HEK293 (cell line): ENCODE measurements at regions not wholly inside any gene's neighbourhood (a gene's known extent, or its start where the extent isn't known, plus 50 kb on each side); places are given as distances from the start of the nearest gene placed in this dataset.

Experiments used
- CTCF ChIA-PET: fragments of 350-600 bp; formaldehyde crosslinking; extraction: SDS; loops from one replicate; lab custom pipeline; 2021; ENCODE audit warnings: antibody characterized with exemption; lab: Yijun Ruan, JAX
- POLR2A ChIA-PET: fragments of 300-600 bp; formaldehyde crosslinking; extraction: SDS; loops from one replicate; lab custom pipeline; 2020; ENCODE audit warnings: antibody characterized with exemption, inconsistent platforms; lab: Yijun Ruan, JAX
- H3K27ac ChIP-seq: fragments of 200-500 bp; sonication (Bioruptor generic); 2 replicates; pipeline ENCODE4 v1.5.1; 2014; ENCODE audit warnings: low read depth, low read length, control low read depth, inconsistent platforms; ENCODE audit errors: extremely low read depth
- H3K36me3 ChIP-seq, 2 experiments: fragments of 200-500 bp in 1 of 2; sonication (Bioruptor generic) in 1 of 2; 1 replicate in 1 of 2; 2 replicates in 1 of 2; pipeline ENCODE4 v1.5.1; 2014 to 2017; ENCODE audit warnings: inconsistent platforms in 2 of 2, low read length in 2 of 2; ENCODE audit not compliant: control insufficient read depth in 2 of 2, insufficient read depth in 1 of 2
- H3K4me1 ChIP-seq: fragments of 200-500 bp; sonication (Bioruptor generic); 2 replicates; pipeline ENCODE4 v1.5.1; 2014; ENCODE audit warnings: mild to moderate bottlenecking, low read length, inconsistent platforms; ENCODE audit not compliant: control insufficient read depth, insufficient read depth
- H3K4me3 ChIP-seq: 2 replicates; pipeline ENCODE4 v1.5.1; 2011; ENCODE audit warnings: low read depth, mild to moderate bottlenecking, control low read depth, low read length, moderate library complexity
- H3K9me3 ChIP-seq: fragments of 200-500 bp; sonication (Bioruptor generic); 2 replicates; pipeline ENCODE4 v1.5.1; 2014; ENCODE audit warnings: low read depth, low read length, inconsistent platforms; ENCODE audit not compliant: control insufficient read depth, insufficient read depth
- FEZF1 ChIP-seq: fragments of 450-650 bp; formaldehyde crosslinking; IDR thresholded peaks from 2 replicates; pipeline ENCODE4 v1.5.1; 2016; ENCODE audit warnings: missing biosample characterization, missing genetic modification characterization
- GLI4 ChIP-seq: fragments of 450-650 bp; formaldehyde crosslinking; IDR thresholded peaks from 2 replicates; pipeline ENCODE4 v1.5.1; 2016; ENCODE audit warnings: missing biosample characterization, missing genetic modification characterization
- HOXD13 ChIP-seq: sonication (generic); formaldehyde crosslinking; IDR thresholded peaks from 2 replicates; pipeline ENCODE4 v1.8.0; 2022; ENCODE audit warnings: missing genetic modification reagents, borderline replicate concordance
- OSR2 ChIP-seq: fragments of 450-650 bp; formaldehyde crosslinking; IDR thresholded peaks from 2 replicates; pipeline ENCODE4 v1.5.1; 2016; ENCODE audit warnings: missing biosample characterization, missing genetic modification characterization
- PRDM6 ChIP-seq: fragments of 450-650 bp; formaldehyde crosslinking; IDR thresholded peaks from 2 replicates; pipeline ENCODE4 v1.5.1; 2017; ENCODE audit warnings: missing biosample characterization, missing genetic modification characterization
- TRIM28 ChIP-seq: IDR thresholded peaks from 2 replicates; pipeline ENCODE4 v1.6.1; 2011; ENCODE audit warnings: low read length, control low read depth, borderline replicate concordance
- ZBTB20 ChIP-seq: fragments of 450-650 bp; formaldehyde crosslinking; IDR thresholded peaks from 2 replicates; pipeline ENCODE4 v1.5.1; 2016; ENCODE audit warnings: missing biosample characterization, missing genetic modification characterization
- ZEB2 ChIP-seq: fragments of 450-650 bp; formaldehyde crosslinking; IDR thresholded peaks from 2 replicates; pipeline ENCODE4 v1.5.1; 2016; ENCODE audit warnings: missing biosample characterization, missing genetic modification characterization
- ZNF223 ChIP-seq: fragments of 450-650 bp; formaldehyde crosslinking; IDR thresholded peaks from 2 replicates; pipeline ENCODE4 v1.5.1; 2016; ENCODE audit warnings: missing biosample characterization, missing genetic modification characterization
- ZNF24 ChIP-seq: fragments of 450-650 bp; formaldehyde crosslinking; IDR thresholded peaks from 2 replicates; pipeline ENCODE4 v1.5.1; 2016; ENCODE audit warnings: missing biosample characterization, missing genetic modification characterization
- ZNF280D ChIP-seq: fragments of 450-650 bp; formaldehyde crosslinking; IDR thresholded peaks from 2 replicates; pipeline ENCODE4 v1.5.1; 2016; ENCODE audit warnings: missing biosample characterization, missing genetic modification characterization
- ZNF302 ChIP-seq: fragments of 450-650 bp; formaldehyde crosslinking; IDR thresholded peaks from 2 replicates; pipeline ENCODE4 v1.5.1; 2016; ENCODE audit warnings: missing biosample characterization, missing genetic modification characterization, low read depth
- ZNF488 ChIP-seq: fragments of 450-650 bp; formaldehyde crosslinking; IDR thresholded peaks from 2 replicates; pipeline ENCODE4 v1.5.1; 2016; ENCODE audit warnings: missing biosample characterization, missing genetic modification characterization
- ZNF510 ChIP-seq: fragments of 450-650 bp; formaldehyde crosslinking; IDR thresholded peaks from 2 replicates; pipeline ENCODE4 v1.5.1; 2018; ENCODE audit warnings: mild to moderate bottlenecking, missing genetic modification characterization, missing biosample characterization; ENCODE audit not compliant: insufficient replicate concordance
- ZNF555 ChIP-seq: fragments of 450-650 bp; formaldehyde crosslinking; conservative IDR thresholded peaks from 2 replicates; pipeline ENCODE4 v1.5.1; 2017; ENCODE audit warnings: missing biosample characterization, mild to moderate bottlenecking, missing genetic modification characterization, inconsistent platforms
- ZNF677 ChIP-seq: fragments of 450-650 bp; IDR thresholded peaks from 2 replicates; pipeline ENCODE4 v1.5.0; 2018; ENCODE audit warnings: missing biosample characterization, mild to moderate bottlenecking, missing genetic modification characterization, moderate library complexity
- ZNF776 ChIP-seq: fragments of 450-650 bp; formaldehyde crosslinking; IDR thresholded peaks from 2 replicates; pipeline ENCODE4 v1.5.0; 2017; ENCODE audit warnings: missing biosample characterization, missing genetic modification characterization, borderline replicate concordance
- ZXDB ChIP-seq: fragments of 450-650 bp; formaldehyde crosslinking; IDR thresholded peaks from 2 replicates; pipeline ENCODE4 v1.5.1; 2016; ENCODE audit warnings: missing biosample characterization, missing genetic modification characterization
- TF ChIP-seq, protein P1 (sequence below): fragments of 450-650 bp; formaldehyde crosslinking; IDR thresholded peaks from 2 replicates; pipeline ENCODE4 v1.5.1; 2017; ENCODE audit warnings: missing biosample characterization, missing genetic modification characterization

- TF ChIP-seq ZNF280D (tag by site-specific recombination) (no peak), ZBTB20 (tag by site-specific recombination) (peak; percentile 24; the same call in 1 of the 2 replicates)
- H3K36me3 ChIP-seq: no peaks in the 10 kb centered on the region
- H3K9me3 ChIP-seq: no peaks in the 10 kb centered on the region
- peaks cover 8% of the 10 kb centered on the region; the same call in 1 of the 2 replicates for H3K4me1 ChIP-seq
- no peak overlapping the region for H3K27ac ChIP-seq
- POLR2A ChIA-PET: no interaction called here
- CTCF ChIA-PET: interaction anchor here (0.7 kb wide), 2 partner anchors 125 to 386 kb away, joined by 3 to 4 read pairs; no protein-coding TSS in a partner anchor
- no peak overlapping the region for H3K4me3 ChIP-seq
These were observed 387.3 kb downstream of the NR2F1-AS1 start for GRCh38 chr5:93193431-93194347.

DNA sequence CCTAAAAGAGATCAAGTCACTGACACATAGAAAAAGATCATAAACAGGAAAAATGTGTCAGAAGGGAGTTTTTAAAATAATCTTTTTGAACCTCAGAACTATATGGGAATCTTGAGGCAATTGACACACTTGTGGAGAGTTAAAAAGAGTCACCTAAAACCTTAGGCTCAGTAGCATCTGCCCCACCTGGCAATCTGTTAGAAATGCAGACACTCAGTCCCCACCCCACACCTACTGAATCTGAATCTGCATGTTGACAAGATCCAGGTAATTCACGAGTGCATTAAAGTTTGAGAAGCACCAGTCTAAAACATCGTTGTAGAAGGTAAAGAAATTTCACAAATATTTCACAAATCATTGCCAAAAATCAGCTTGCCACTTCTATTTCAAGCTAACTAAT is 388.3 kb downstream of the NR2F1-AS1 start:
- Histone ChIP-seq H3K4me3 (no peak overlapping the region), H3K27ac (no peak overlapping the region), H3K9me3 (no peaks in the 10 kb centered on the region), H3K4me1 (peaks cover 8% of the 10 kb centered on the region; the same call in 1 of the 2 replicates), H3K36me3 (no peaks in the 10 kb centered on the region)
- TF ChIP-seq ZNF302 (no peak), GLI4 (tag by site-specific recombination) (no peak), ZNF488 (tag by site-specific recombination) (no peak), ZNF776 (no peak), ZNF677 (tag by site-specific recombination) (no peak), ZNF555 (tag by site-specific recombination) (no peak), ZNF510 (tag by site-specific recombination) (no peak), ZEB2 (tag by site-specific recombination) (no peak)
- TF ChIP-seq, protein P1, sequence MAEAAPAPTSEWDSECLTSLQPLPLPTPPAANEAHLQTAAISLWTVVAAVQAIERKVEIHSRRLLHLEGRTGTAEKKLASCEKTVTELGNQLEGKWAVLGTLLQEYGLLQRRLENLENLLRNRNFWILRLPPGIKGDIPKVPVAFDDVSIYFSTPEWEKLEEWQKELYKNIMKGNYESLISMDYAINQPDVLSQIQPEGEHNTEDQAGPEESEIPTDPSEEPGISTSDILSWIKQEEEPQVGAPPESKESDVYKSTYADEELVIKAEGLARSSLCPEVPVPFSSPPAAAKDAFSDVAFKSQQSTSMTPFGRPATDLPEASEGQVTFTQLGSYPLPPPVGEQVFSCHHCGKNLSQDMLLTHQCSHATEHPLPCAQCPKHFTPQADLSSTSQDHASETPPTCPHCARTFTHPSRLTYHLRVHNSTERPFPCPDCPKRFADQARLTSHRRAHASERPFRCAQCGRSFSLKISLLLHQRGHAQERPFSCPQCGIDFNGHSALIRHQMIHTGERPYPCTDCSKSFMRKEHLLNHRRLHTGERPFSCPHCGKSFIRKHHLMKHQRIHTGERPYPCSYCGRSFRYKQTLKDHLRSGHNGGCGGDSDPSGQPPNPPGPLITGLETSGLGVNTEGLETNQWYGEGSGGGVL (tag by site-specific recombination): no peak
- ChIA-PET POLR2A (no interaction called here), CTCF (interaction anchor here (0.7 kb wide), 1 partner anchor 387 kb away, joined by 3 read pairs; no protein-coding TSS in a partner anchor)

- 0 out of 2 replicates have a peak, but pooled peaks have one; percentile 52 for TF ChIP-seq HOXD13 (CRISPR knock-in tag)
- TF ChIP-seq ZXDB: 0 out of 2 replicates have a peak, but pooled peaks have one; percentile 24
- no peak for TF ChIP-seq ZNF24 (tag by site-specific recombination)
- peak; percentile 87 for TF ChIP-seq FEZF1 (tag by site-specific recombination)
- TF ChIP-seq PRDM6: 0 out of 2 replicates have a peak, but pooled peaks have one; percentile 22
- peak; percentile 19; the same call in 1 of the 2 replicates for TF ChIP-seq OSR2
- no peak for TF ChIP-seq ZNF223 (tag by site-specific recombination)
- peak; percentile 33; the same call in 1 of the 2 replicates for TF ChIP-seq TRIM28
- ChIA-PET CTCF (no interaction called here), POLR2A (interaction anchor here (0.6 kb wide), 1 partner anchor 258 kb away, joined by 8 read pairs; no protein-coding TSS in a partner anchor)
- H3K36me3 ChIP-seq: no peaks in the 10 kb centered on the region
- H3K9me3 ChIP-seq: no peaks in the 10 kb centered on the region
- peaks cover 8% of the 10 kb centered on the region; the same call in 1 of the 2 replicates for H3K4me1 ChIP-seq
- H3K4me3 ChIP-seq: no peak overlapping the region
- no peak overlapping the region for H3K27ac ChIP-seq
These were observed 388.9 kb downstream of the NR2F1-AS1 start for GRCh38 chr5:93192087-93192486.
